Retinal pigment epithelial cell (primary cell): ENCODE measurements at regions not wholly inside any gene's neighbourhood (a gene's known extent, or its start where the extent isn't known, plus 50 kb on each side); places are given as distances from the start of the nearest gene placed in this dataset.
"Not testable (repeated sequence)": the region's sequence is repeated elsewhere in the genome, so short reads cannot be mapped to it uniquely, and the experiment has no call there.

Experiments used
- DNase-seq: peaks from one replicate; pipeline ENCODE4 v3.0.0-alpha.2; 2010; ENCODE audit warnings: low read depth
- H3K4me3 ChIP-seq: 2 replicates; pipeline ENCODE4 v1.5.1; 2011; ENCODE audit warnings: mild to moderate bottlenecking, low read length, control low read depth, moderate library complexity
- CTCF ChIP-seq: conservative IDR thresholded peaks from 2 replicates; pipeline ENCODE4 v1.5.1; 2011; ENCODE audit warnings: low read depth, low read length, control low read depth, inconsistent platforms

GRCh38 chr17:26936645-26937044 lies 357.3 kb upstream of the WSB1 start:
- H3K4me3 ChIP-seq, DNase-seq: not testable (repeated sequence)

- not testable (repeated sequence) for H3K4me3 ChIP-seq, DNase-seq
Observed at GRCh38 chr17:26937750-26938322, 356.1 kb upstream of the WSB1 start.

- not testable (repeated sequence) for H3K4me3 ChIP-seq, DNase-seq
Observed at GRCh38 chr17:26939755-26940154, 354.2 kb upstream of the WSB1 start.

- DNase-seq, H3K4me3 ChIP-seq: not testable (repeated sequence)
Observed at GRCh38 chr17:26940587-26940986, 353.3 kb upstream of the WSB1 start.

GRCh38 chr17:26962255-26963162 lies 331.4 kb upstream of the WSB1 start:
- no peak for TF ChIP-seq CTCF
- no peak for DNase-seq
- H3K4me3 ChIP-seq: no peak overlapping the region

GRCh38 chr17:26963163-26963503 lies 330.8 kb upstream of the WSB1 start:
- no peak for TF ChIP-seq CTCF
- DNase-seq: no peak
- no peak overlapping the region for H3K4me3 ChIP-seq

- H3K4me3 ChIP-seq, DNase-seq: not testable (repeated sequence)
Observed at GRCh38 chr17:26965898-26966624, 327.9 kb upstream of the WSB1 start.

GRCh38 chr17:26966625-26967179 lies 327.2 kb upstream of the WSB1 start:
- DNase-seq, H3K4me3 ChIP-seq: not testable (repeated sequence)

GRCh38 chr17:26981845-26982425 lies 312.0 kb upstream of the WSB1 start:
- not testable (repeated sequence) for DNase-seq, H3K4me3 ChIP-seq

- not testable (repeated sequence) for H3K4me3 ChIP-seq, DNase-seq
Observed at GRCh38 chr17:26982563-26982962, 311.4 kb upstream of the WSB1 start.

- not testable (repeated sequence) for DNase-seq, H3K4me3 ChIP-seq
Observed at GRCh38 chr17:26987851-26988250, 306.1 kb upstream of the WSB1 start.

GRCh38 chr17:26994648-26995047 lies 299.3 kb upstream of the WSB1 start:
- DNase-seq, H3K4me3 ChIP-seq: not testable (repeated sequence)

- not testable (repeated sequence) for H3K4me3 ChIP-seq, DNase-seq
Observed at GRCh38 chr17:26996146-26996916, 297.6 kb upstream of the WSB1 start.

GRCh38 chr17:27007734-27008531 lies 286.0 kb upstream of the WSB1 start:
- H3K4me3 ChIP-seq, DNase-seq: not testable (repeated sequence)
